IMR-90 (cell line): ENCODE measurements at regions not wholly inside any gene's neighbourhood (a gene's known extent, or its start where the extent isn't known, plus 50 kb on each side); places are given as distances from the start of the nearest gene placed in this dataset.

ENCODE experiments used
- ATAC-seq: fragments of 200-7000 bp; cut with Tn5 transposase; 2 replicates; pipeline ENCODE4 v1.9.1; 2020; ENCODE audit warnings: low read depth, mild to moderate bottlenecking, moderate library complexity
- BruUV-seq: library from RNA; stranded (reverse); fragments of 400-500 nt; replicated peaks from 2 replicates; lab custom pipeline; 2021; lab: Mats Ljungman, UMichigan
- CTCF ChIA-PET: fragments of 300-600 bp; formaldehyde crosslinking; extraction: SDS; loops from one replicate; lab custom pipeline; 2021; ENCODE audit warnings: antibody characterized with exemption; lab: Yijun Ruan, JAX
- POLR2A ChIA-PET: fragments of 300-600 bp; sonication (Branson Sonifier 250); formaldehyde crosslinking; loops from one replicate; lab custom pipeline; 2022; ENCODE audit warnings: antibody characterized with exemption; ENCODE audit not compliant: unreplicated experiment; lab: Charles Lee
- DNase-seq: peaks from one replicate; pipeline ENCODE4 v3.0.0; 2013
- H2AFZ ChIP-seq: replicated peaks from 2 replicates; pipeline ENCODE3; 2013; ENCODE audit warnings: low read length, mild to moderate bottlenecking; ENCODE audit not compliant: poor library complexity
- H2AK5ac ChIP-seq: 2 replicates; pipeline ENCODE4 v1.6.1; 2013; ENCODE audit warnings: low read depth, low read length, inconsistent platforms
- H2AK9ac ChIP-seq: replicated peaks from 2 replicates; pipeline ENCODE3; 2013; ENCODE audit warnings: mild to moderate bottlenecking, low read depth, low read length, moderate library complexity; ENCODE audit not compliant: poor library complexity
- H2BK120ac ChIP-seq: 2 replicates; pipeline ENCODE4 v1.6.1; 2013; ENCODE audit warnings: low read depth, low read length, inconsistent platforms
- H2BK15ac ChIP-seq: 3 replicates; pipeline ENCODE4 v1.6.1; 2013; ENCODE audit warnings: low read depth, low read length, inconsistent platforms
- H2BK20ac ChIP-seq: 2 replicates; pipeline ENCODE4 v1.6.1; 2013; ENCODE audit warnings: low read depth, mild to moderate bottlenecking, inconsistent platforms, low read length, moderate library complexity
- H2BK5ac ChIP-seq: 2 replicates; pipeline ENCODE4 v1.6.1; 2013; ENCODE audit warnings: mild to moderate bottlenecking, low read depth, low read length, inconsistent platforms; ENCODE audit not compliant: poor library complexity, severe bottlenecking
- H3K14ac ChIP-seq: replicated peaks from 2 replicates; pipeline ENCODE4 v1.6.1; 2013; ENCODE audit warnings: low read depth, low read length, inconsistent platforms
- H3K18ac ChIP-seq: 2 replicates; pipeline ENCODE4 v1.6.1; 2013; ENCODE audit warnings: low read depth, low read length, control low read depth
- H3K23ac ChIP-seq: 2 replicates; pipeline ENCODE4 v1.6.1; 2013; ENCODE audit warnings: low read depth, low read length, inconsistent platforms
- H3K27ac ChIP-seq: 2 replicates; pipeline ENCODE4 v1.5.1; 2013; ENCODE audit warnings: mild to moderate bottlenecking, control low read depth, low read length; ENCODE audit not compliant: insufficient read depth
- H3K27me3 ChIP-seq: 2 replicates; pipeline ENCODE4 v1.6.1; 2013; ENCODE audit warnings: low read length; ENCODE audit not compliant: control insufficient read depth, insufficient read depth
- H3K36me3 ChIP-seq: 2 replicates; pipeline ENCODE4 v1.6.1; 2013; ENCODE audit warnings: low read length, mixed read lengths; ENCODE audit not compliant: control insufficient read depth, insufficient read depth
- H3K4ac ChIP-seq: 2 replicates; pipeline ENCODE4 v1.6.1; 2013; ENCODE audit warnings: low read depth, low read length, inconsistent platforms
- H3K4me1 ChIP-seq: 2 replicates; pipeline ENCODE4 v1.6.1; 2013; ENCODE audit warnings: low read length, mixed read lengths; ENCODE audit not compliant: control insufficient read depth, insufficient read depth
- H3K4me2 ChIP-seq: 2 replicates; pipeline ENCODE4 v1.6.1; 2013; ENCODE audit warnings: low read depth, mild to moderate bottlenecking, control low read depth, low read length, moderate library complexity
- H3K4me3 ChIP-seq: 2 replicates; pipeline ENCODE4 v1.5.1; 2013; ENCODE audit warnings: low read depth, mild to moderate bottlenecking, control low read depth, low read length, moderate library complexity; ENCODE audit not compliant: insufficient read depth
- H3K56ac ChIP-seq: 2 replicates; pipeline ENCODE4 v1.6.1; 2013; ENCODE audit warnings: low read length, inconsistent platforms; ENCODE audit not compliant: insufficient read depth; ENCODE audit errors: extremely low read depth
- H3K79me1 ChIP-seq, 2 experiments: 2 replicates each; pipeline ENCODE4 v1.6.1; 2013; ENCODE audit warnings: low read length in 2 of 2, inconsistent platforms in 1 of 2, low read depth in 1 of 2
- H3K9ac ChIP-seq: 2 replicates; pipeline ENCODE4 v1.6.1; 2013; ENCODE audit warnings: low read depth, low read length, control low read depth
- H3K9me1 ChIP-seq: 2 replicates; pipeline ENCODE4 v1.6.1; 2013; ENCODE audit warnings: low read length, inconsistent platforms; ENCODE audit not compliant: insufficient read depth
- H3K9me3 ChIP-seq: 2 replicates; pipeline ENCODE4 v1.6.1; 2013; ENCODE audit warnings: low read length; ENCODE audit not compliant: control insufficient read depth, insufficient read depth
- H4K20me1 ChIP-seq: 2 replicates; pipeline ENCODE4 v1.6.1; 2013; ENCODE audit warnings: low read length, inconsistent platforms; ENCODE audit not compliant: insufficient read depth
- H4K5ac ChIP-seq: 2 replicates; pipeline ENCODE4 v1.6.1; 2013; ENCODE audit warnings: mild to moderate bottlenecking, low read depth, low read length, control low read depth
- H4K8ac ChIP-seq, 2 experiments: 2 replicates each; pipeline ENCODE4 v1.6.1; 2013; ENCODE audit warnings: low read depth in 2 of 2, low read length in 2 of 2, control low read depth in 1 of 2, inconsistent platforms in 1 of 2
- H4K91ac ChIP-seq: 2 replicates; pipeline ENCODE4 v1.6.1; 2013; ENCODE audit warnings: low read depth, low read length, inconsistent platforms; ENCODE audit not compliant: insufficient read depth
- MAZ ChIP-seq: IDR thresholded peaks from 2 replicates; pipeline ENCODE4 v1.6.1; 2012; ENCODE audit warnings: low read depth, mild to moderate bottlenecking, low read length, improper control_type of control experiment, moderate library complexity, borderline replicate concordance
- RFX5 ChIP-seq: IDR thresholded peaks from 2 replicates; pipeline ENCODE4 v1.8.0; 2012; ENCODE audit warnings: low read depth, mild to moderate bottlenecking, low read length, moderate library complexity
- WGBS, 2 experiments: methylation state at CpG; one replicate each; pipeline versions ENCODE4 v1.1.5 to v1.1.7; 2013; ENCODE audit warnings: missing lambda C conversion rate in 2 of 2; ENCODE audit not compliant: insufficient read length in 1 of 2; ENCODE audit errors: extremely low coverage in 2 of 2; 5-methylcytosine and 5-hydroxymethylcytosine counted together
- dilution Hi-C: fragments of 300-500 bp; cut with HindIII; formaldehyde crosslinking; loops from one replicate; pipeline ENCODE4 v1.14.3; 2018; ENCODE audit warnings: low sequenced_read_pairs; ENCODE audit not compliant: unreplicated experiment
- in situ Hi-C: fragments of 300-500 bp; cut with MboI; formaldehyde crosslinking; loops from 3 replicates; pipeline ENCODE4 v1.14.3; 2019; ENCODE audit warnings: low sequenced_read_pairs, inconsistent platforms, mixed read lengths
- intact Hi-C: fragments of 100-400 bp; cut with micrococcal nuclease; formaldehyde crosslinking; loops from 2 replicates; pipeline ENCODE4 v1.10.0; 2022

GRCh38 chr3:104960579-104960978 lies 406.1 kb upstream of the ALCAM start:
- H2AK9ac ChIP-seq, result no peak overlapping the region
- H3K36me3 ChIP-seq, result no peaks in the 10 kb centered on the region
- no peak overlapping the region for H2BK5ac ChIP-seq
- no TSS peak for BruUV-seq
- H3K4me2 ChIP-seq, result no peak overlapping the region
- H2BK15ac ChIP-seq, result no peak overlapping the region
- H3K18ac ChIP-seq, result no peak overlapping the region
- no peak overlapping the region for H3K4ac ChIP-seq
- no peak overlapping the region for H3K4me3 ChIP-seq
- no peak overlapping the region for H2BK20ac ChIP-seq
- no CpG with 5 or more reads among the region's 2 CpGs for WGBS, 2 experiments
- DNase-seq, result no peak
- POLR2A ChIA-PET, result no interaction called here
- no peak overlapping the region for H2AFZ ChIP-seq
- no peak overlapping the region for H4K5ac ChIP-seq
- H4K91ac ChIP-seq, result no peak overlapping the region
- H4K20me1 ChIP-seq, result no peaks in the 10 kb centered on the region
- H3K23ac ChIP-seq, result no peak overlapping the region
- intact Hi-C loops, result no loop called here
- no peak overlapping the region for H3K14ac ChIP-seq
- dilution Hi-C loops, result no loop called here
- no peak overlapping the region for H4K8ac ChIP-seq
- TF ChIP-seq MAZ (no peak), RFX5 (no peak)
- H3K4me1 ChIP-seq, result peaks cover 5% of the 10 kb centered on the region; the same call in 1 of the 2 replicates
- no peak overlapping the region for H2AK5ac ChIP-seq
- H3K56ac ChIP-seq, result no peak overlapping the region
- no peaks in the 10 kb centered on the region for H3K79me1 ChIP-seq
- no peaks in the 10 kb centered on the region for H3K27me3 ChIP-seq
- H3K9ac ChIP-seq, result no peak overlapping the region
- CTCF ChIA-PET, result no interaction called here
- H3K9me3 ChIP-seq, result no peaks in the 10 kb centered on the region
- in situ Hi-C loops, result no loop called here
- H2BK120ac ChIP-seq, result no peak overlapping the region
- no peak for ATAC-seq
- H3K9me1 ChIP-seq, result 0 out of 2 replicates have a peak, but pooled peaks cover 2% of the 10 kb centered on the region
- no peak overlapping the region for H3K27ac ChIP-seq
